IPS-NIHi7 (cell line): ENCODE measurements at regions not wholly inside any gene's neighbourhood (a gene's known extent, or its start where the extent isn't known, plus 50 kb on each side); places are given as distances from the start of the nearest gene placed in this dataset.

Experiments used
- DNase-seq: peaks from one replicate; pipeline ENCODE4 v3.0.0; 2012; ENCODE audit warnings: mixed read lengths; ENCODE audit errors: extremely low spot score

DNA sequence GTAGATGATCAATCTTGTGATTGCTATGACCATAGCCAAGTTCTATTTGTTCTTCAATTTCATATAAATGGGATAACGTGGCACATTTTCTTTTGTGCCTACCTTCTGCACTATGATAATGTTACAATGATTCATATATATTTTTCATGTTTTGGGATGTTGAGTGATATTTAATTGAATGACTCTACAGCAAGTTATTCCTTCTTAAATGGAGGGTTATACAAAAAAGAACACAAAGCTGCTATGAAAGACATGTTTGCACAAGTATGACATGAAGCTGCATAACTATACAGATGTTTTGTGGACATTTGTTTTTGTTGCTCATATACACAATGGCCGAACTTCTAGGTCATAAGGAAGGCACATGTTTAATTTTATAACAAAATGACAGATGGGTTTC is 356.2 kb downstream of the CBLN2 start:
- no peak for DNase-seq

- DNase-seq = no peak
Observed at GRCh38 chr18:72181241-72181764, 362.8 kb downstream of the CBLN2 start.

DNA sequence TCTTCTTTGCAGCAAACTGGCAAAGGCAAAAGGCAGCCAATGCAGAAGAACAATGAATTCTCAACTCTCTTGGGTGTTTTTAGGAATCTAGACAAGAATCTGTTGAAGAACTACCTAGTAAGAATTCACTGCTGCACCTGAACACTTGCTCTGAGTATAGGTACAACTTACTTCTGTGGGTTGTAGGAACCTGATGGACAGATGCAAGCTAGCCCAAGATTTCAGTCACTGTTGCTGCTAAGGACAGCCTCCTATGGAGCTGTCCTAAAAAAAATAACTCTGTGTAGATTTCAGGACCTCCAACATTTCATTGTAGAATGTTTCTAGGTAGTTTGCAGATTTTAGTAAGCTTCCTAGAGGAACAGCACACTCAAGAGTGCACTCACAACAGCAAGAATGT is 363.5 kb downstream of the CBLN2 start:
- DNase-seq = no peak

DNA sequence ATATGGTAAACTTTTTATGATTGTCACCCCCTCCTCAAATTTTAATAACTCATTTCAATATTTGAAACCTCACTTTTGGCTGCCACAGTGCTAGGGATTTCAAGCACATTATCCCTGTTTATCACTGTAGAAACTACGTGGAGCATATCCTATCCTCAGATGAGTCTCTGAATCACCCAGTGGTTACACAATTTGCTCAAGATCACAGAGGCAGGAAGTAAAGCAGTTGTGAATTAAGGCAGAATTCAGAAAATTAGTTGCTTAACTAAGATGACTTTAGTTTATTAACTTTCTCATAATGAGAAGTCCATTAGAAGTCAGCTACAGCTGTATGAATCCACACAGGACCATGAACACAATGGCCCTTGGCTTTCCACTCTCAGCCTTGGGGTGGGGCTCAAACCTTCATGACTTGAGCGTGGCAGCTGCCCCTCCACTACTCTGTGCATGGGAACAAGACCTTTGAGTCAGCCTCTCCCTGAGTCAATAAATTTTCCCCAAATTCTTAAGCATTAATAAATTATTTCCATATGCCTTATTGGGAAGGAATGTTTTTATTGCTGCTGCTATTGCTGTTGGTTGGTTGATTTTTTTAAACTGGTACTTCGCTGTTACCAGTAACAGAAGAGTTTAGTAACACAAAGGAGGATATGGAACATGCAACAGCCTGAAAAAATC is 369.0 kb downstream of the CBLN2 start:
- DNase-seq = no peak

GRCh38 chr18:72171596-72171995 is 372.5 kb downstream of the CBLN2 start:
- DNase-seq = no peak

DNA sequence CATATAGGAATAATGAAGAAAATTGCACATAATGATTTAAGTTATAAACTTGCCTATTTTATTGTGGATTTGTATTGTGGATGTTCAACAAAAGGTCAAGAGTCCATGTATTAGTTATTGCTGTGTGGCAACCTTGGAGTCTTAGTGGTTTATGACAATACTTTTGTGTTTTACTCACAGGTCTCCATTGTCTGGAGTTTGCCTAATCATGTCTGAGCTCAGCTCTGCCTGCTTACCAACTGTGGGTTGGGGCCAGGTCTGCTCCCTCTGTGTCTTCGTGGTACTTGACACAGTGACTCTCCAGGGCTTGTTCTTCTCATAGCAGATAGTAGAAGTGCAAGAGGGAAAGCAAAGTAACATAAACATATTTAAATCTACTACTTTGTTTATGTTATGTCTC is 382.5 kb downstream of the CBLN2 start:
- no peak for DNase-seq

DNA sequence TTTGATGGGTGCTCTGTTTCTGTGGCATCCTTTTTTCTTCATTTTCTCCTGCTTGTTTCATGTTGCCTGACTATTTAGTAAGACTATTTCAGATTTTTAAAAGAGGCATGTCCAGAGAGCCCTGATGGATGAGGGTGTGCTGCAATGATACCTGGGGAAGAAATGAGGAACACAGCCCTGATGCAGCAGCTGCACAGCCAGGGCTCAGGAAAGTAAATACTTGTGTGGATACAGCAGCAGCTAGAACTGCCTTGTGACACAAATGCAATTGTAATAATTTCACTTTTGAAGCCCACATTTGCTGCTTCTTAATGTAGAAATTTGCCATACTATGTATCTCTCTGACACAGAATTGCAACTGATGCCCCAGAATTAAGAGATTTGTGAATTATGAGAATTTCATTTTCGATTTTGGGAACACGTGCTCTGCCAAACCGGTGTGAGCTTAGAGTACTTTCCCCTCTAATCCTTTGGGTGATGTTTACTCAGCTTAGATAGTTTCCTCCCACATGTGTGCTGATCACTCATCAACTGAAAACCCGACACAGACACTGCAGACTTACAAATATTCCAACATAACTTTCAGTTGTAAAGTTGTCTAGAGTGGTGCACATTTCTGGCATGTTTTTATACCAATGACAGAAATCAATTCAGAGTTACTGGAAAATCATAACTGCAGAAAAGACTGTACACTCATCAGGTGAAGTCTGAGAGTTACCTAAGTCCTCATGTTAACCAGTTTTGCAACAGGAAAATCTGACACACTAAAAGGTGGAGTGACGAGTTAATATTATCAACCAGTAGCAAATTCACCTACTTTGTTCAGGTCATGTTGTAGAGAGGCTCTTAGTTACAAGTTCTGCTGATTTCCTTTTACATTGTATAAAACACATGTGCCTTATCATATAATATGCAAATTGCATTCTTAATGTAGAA is 383.4 kb downstream of the CBLN2 start:
- no peak for DNase-seq

- DNase-seq = no peak
Observed at GRCh38 chr18:72155327-72155726, 388.8 kb downstream of the CBLN2 start.

DNA sequence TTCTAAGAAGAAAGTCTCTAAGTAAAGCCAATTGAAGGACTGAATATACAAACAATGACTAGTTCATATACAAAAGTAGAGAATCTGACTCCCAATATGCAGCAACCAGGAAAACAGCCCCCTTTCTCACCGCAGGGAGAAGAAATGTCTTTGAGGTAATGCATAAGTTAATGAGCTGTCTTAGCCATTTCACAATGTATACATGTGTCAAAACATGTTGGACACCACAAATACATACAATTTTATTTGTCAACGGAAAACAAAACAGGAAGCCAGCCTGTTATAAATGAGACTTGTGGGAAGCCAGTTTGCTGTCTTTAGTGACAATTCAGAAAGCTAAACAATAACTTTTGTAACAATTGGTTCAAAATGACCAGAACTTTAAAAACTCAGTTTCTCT is 389.2 kb downstream of the CBLN2 start:
- no peak for DNase-seq

GRCh38 chr18:72152935-72153334 is 391.2 kb downstream of the CBLN2 start:
- DNase-seq = no peak

GRCh38 chr18:72147830-72148229 is 396.3 kb downstream of the CBLN2 start:
- no peak for DNase-seq

GRCh38 chr18:72140007-72140406 is 404.1 kb downstream of the CBLN2 start:
- no peak for DNase-seq

DNA sequence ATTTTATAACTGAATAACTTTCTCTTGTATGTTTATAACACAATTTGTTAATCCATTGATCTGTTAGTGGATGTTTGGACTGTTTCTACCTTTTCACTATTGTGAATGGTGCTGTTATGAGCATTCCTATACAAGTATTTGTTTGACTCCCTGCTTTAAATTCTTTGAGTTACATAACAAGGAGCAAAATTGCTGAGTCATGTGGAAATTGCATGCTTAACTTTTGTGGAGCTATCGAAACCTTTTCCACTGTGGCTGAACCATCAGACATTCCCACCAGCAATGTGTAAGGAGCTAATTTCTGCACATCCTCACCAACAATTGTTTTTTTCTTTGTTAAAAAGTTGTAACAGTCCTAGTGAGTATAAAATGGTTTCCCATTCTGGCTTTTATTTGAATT is 415.5 kb downstream of the CBLN2 start:
- no peak for DNase-seq

DNA sequence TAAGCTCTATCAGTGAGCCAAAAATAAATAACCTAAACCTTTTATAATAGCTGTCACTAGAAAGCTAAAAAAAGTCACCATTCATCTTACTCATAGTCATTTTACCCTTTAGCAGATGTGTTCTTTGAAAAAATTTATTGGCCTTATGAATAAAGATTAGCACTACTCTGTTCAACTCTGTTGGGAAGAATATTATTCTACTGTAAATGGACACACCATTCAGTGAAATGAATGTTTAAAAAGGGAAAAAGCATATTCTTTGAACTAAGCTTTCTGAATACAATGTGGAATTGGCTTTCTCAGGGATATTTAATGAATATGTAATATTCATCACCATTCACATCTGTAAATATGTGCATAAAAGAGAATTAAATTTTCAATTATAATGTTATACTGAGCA is 422.0 kb downstream of the CBLN2 start:
- no peak for DNase-seq

GRCh38 chr18:72119082-72119481 is 425.1 kb downstream of the CBLN2 start:
- no peak for DNase-seq

- DNase-seq = no peak
Observed at GRCh38 chr18:72114801-72115594, 429.1 kb downstream of the CBLN2 start.

- no peak for DNase-seq
Observed at GRCh38 chr18:72107647-72108383, 436.3 kb downstream of the CBLN2 start.

- DNase-seq = no peak
Observed at GRCh38 chr18:72104851-72105250, 439.3 kb downstream of the CBLN2 start.

DNA sequence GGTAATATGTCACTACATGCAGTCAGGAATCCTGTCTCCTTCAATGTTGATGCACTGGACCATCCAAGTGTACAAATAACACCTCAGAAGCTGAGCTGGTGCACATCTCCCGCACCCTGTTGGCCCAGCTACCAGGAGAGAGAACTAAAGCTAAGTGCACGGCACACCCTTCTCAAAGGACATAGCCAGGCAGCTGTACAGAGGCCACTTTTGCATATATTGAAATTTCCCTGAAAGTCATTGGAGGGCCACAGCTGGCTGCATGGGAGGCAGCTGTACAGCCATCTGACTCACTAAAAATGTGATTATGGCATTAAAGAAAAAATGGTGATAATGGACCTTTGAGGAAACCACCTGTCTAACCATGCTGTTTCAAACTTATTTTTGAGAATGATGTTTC is 441.7 kb downstream of the CBLN2 start:
- no peak for DNase-seq

DNA sequence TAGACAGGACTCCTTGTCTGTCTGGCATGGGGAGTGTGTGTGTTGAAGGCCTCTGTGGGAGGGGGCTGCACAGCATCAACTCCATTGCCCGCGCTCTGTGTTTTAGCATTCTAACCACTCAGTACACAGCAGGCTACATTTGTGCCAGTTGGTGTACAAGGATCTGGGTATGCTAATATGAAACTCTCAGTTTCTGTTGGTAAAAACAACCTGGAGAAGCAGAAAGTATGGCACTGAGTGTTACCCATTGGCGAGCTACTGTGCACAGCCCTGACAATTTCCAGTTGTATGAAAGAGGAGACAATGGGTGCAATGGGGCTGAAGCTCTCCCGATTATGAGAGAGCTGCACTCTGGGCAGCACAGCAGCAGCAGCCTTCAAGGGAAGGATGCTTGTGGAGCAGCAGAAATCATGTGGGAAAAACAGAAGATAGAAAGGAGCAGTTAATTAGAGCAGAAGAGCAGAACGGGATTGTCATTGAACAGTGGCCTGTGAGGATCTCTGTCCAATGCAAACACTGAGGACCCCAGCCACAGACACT is 443.6 kb downstream of the CBLN2 start:
- DNase-seq = no peak

GRCh38 chr18:72091369-72091768 is 452.8 kb downstream of the CBLN2 start:
- no peak for DNase-seq
